CD4-positive, alpha-beta T cell treated with Interleukin-21 for 1 hour (primary cell): ENCODE measurements at regions not wholly inside any gene's neighbourhood (a gene's known extent, or its start where the extent isn't known, plus 50 kb on each side); places are given as distances from the start of the nearest gene placed in this dataset.

Experiments used
- DNase-seq: peaks from one replicate; pipeline ENCODE4 v3.0.0-alpha.2; 2020

DNA sequence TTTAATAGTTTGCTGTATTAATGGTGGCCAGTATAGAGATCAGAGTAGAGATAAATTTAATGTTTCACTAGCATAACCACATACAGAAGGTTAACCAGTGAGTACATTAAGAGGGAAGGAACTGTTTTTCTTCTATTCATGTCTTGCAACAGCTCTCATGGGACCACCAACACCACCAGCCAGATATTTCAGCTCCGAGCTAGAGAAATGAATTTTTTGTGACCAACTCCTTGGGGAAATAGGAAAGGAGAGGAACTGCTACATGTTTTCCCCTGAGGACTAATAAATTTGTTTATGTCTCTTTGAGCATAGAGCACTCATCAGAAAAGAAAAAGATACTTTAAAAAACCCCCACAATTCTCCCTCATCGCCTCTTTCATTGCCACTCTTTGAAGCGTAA is 247.5 kb downstream of the MBNL1 start:
- DNase-seq: no peak

DNA sequence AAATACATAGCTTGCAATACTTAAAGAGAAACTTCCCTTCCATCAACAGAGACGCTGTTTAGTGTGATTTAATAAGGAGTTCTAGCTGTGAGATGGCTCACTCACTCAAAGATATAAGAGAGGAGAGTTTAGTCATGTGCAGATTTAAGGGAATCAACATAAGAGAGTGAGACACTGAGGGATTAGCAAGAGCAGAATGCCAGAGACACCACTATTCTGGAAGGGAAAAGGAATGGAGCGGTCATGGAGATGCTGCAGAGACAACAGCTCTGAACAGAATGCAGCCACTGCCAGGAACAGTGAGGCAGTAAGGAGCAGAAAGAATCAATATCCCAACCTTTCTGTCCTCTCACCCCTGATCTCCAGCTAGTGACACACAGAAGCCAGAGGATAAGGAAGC is 248.8 kb downstream of the MBNL1 start:
- no peak for DNase-seq

DNA sequence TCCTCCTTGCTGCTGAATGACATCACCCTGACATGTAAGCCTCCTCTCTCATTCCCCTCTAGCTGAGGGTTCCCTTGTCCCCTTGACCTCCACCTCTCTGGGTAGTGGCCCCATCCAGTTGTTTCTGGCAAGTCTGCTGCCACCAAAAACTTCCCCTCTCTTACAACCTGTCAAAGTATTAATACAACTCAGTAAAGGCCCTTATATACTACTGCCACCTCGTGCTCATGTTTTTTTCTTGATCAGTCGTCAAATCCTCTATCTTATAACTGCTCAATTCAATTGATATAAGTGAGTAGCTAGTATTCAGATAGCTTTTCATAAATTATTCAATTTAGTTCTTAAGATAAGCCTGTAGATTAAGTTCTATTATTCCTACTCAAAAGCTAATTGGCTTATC is 249.6 kb downstream of the MBNL1 start:
- no peak for DNase-seq

DNA sequence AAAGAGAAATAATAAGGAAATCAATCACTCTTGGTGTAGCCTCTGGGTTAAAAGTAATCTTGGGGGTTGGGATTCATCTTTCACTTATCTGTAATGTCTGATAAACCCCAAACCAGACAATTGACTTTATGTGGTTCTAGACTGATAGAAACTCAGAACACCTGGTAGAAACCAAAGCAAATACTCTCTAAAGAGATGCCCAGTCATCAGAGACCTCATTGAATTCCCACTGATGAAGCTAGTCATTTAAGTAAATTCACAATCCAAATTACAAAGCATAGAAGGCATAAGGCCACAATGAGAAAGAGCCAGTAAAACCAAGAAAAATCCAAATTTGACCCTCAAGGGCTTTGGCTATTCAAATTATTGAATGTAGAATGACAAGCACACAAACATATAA is 250.6 kb downstream of the MBNL1 start:
- no peak for DNase-seq

DNA sequence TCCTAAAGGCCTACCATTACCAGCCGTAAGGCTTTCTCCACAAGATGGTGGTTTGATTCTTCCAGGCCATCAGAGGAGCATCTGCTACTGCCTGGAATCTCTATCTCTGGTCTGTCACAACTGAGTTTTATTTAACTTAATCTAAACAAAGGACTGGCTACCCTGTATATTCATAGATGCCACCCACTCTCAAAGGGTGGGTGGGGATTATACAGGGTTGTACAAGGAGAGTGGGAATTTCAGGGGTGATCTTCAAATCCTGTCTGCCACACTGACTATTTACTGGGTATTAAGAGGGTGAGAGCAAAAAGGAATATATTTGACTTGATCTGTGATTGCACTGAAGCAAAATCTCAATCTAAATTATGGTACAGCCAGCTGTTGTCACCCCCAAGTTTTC is 253.3 kb downstream of the MBNL1 start:
- DNase-seq: no peak

DNA sequence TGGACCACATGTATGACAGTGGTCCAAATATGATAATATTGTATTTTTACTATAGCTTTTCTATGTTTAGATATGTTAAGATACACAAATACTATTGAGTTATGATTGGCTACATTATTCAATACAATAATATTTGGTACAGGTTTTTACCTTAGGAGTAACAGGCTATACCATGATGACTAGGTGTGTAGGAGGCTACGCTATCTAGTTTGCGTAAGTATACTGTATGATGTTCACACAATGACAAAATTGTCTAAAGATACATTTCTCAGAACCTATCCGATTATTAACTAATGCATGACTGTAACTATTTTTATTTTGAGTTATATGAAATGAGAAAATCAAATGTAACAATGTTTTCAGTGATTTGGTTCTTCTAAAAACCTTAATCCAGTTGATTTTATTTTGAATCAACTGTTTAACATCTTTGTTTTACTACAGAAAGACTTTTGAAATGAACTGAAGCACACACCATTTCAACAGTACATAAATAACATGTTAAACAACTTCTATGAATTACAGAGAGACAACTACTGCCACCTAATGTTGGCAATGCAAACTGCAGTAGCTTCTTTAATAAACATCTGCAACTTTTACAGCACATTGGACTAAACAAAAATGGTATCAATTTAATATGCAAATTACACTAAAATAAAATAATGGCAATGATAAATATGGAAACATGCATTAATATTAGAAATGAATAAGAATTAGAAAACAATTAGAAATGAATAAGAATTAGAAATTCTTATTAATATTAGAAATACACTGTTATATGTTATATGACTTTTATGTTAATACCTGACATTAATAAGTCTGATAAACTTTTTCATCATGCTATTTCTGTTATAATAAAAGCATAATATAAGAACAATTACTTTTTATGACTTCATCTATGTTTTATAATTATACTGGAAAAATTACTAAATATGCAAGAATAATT is 255.7 kb downstream of the MBNL1 start:
- DNase-seq: peak; percentile 55

DNA sequence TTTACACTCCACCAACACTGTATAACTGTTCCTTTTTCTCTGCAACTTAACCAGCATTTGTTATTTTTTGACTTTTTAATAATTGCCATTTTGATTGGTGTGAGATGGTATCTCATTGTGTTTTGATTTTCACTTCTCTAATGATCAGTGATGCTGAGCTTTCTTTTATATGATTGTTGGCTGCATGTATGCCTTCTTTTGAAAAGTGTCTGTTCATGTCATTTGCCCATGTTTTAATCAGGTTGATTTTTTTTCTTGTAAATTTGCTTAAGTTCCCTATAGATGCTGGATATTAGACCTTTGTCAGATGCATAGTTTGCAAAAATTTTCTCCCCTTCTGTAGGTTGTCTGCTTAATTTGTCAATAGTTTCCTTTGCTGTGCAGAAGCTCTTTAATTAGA is 263.0 kb downstream of the MBNL1 start:
- DNase-seq: no peak

DNA sequence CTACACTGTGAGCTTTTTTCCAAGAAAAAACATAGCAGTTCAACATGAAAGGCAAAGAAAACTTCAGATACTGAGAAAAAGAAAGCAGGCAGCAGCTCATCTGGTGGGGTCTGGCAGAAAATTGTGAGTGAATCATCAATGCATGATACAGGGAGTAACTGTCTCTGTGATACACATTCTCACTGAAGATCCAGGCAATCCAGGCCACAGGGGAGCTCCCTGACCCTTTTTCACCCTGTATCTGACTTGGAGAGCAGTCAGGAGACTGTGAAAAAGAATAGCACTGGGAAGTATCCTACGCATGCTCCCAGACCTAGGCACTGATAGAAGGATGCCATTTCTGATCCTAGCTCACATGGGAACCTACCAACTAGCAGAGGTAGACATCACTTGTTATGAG is 269.8 kb downstream of the MBNL1 start:
- no peak for DNase-seq

DNA sequence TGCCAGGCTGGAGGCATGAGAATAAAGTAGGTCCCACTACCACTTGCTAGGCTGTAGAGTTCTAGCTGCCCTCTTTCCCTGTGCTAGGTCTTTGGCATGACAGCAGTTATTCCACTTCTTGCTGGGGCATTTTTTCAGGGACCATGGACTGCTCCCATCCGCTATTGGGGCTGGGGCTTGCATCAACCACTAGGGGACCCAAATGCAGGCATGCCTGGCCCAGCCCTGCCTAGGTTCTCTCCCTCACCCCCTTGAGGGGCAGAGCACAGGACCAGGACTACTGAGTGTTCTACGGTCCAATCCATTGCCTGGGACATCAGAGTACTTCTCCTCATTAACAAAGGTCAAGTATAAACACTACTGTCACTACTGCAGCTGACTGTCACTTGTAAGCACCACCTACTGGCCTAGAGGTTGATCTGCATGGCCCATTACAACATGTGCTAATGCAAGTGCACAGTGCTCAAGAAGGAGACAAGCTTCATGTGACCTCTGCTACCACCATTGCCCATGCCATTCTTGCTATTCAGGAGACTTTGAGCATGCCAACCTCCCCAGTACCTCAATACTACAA is 270.5 kb downstream of the MBNL1 start:
- no peak for DNase-seq

DNA sequence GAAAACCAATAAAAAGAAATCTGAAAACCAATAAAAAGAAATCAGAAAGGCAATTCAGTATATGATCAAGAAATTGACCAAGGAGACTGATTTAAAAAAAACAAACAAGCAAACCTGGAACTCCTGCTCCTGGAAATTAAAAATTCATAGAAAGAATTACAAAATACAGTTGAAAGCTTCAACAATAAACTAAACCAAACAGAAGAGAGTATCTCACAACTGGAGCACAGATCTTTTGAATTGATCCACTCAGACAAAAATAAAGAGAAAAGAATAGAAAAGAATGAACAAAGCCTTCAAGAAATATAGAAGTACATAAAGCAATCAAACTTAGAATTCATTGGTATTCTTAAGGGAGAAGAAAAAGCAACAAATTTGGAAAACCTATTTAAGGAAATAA is 271.4 kb downstream of the MBNL1 start:
- no peak for DNase-seq

DNA sequence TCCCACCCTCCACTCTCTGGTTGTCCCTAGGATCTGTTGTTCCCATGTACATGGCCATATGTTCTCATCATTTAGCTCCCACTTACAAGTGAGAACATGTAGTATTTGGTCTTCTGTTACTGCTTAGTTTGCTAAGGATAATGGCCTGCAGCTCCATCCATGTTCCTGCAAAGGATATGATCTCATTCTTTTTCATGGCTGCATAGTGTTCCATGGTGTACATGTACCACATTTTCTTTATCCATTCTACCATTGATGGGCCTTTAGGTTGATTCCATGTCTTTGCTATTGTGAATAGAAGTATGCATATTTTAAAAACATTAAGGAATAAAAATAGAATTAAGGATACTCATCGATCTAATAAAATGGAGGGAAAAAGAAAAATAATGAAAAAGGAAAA is 278.4 kb downstream of the MBNL1 start:
- no peak for DNase-seq

DNA sequence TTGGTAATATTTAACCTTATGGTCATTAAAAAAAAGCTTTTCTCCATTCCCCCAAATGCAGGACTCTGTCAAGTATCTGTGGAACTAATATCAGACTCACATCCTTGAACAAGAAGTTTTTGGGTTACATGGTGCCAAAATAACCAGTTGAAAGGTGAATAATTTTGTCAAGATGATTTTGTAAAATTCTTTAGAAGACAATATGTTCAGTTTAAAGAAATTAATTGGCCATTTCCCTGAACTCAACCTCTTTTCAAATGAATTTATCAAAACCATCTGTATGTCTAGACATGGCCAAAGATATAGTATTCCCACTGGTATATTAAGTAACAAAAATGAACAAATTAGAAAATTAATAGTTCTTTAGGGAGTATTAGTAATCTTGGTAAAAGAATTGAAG is 280.5 kb downstream of the MBNL1 start:
- DNase-seq: no peak

DNA sequence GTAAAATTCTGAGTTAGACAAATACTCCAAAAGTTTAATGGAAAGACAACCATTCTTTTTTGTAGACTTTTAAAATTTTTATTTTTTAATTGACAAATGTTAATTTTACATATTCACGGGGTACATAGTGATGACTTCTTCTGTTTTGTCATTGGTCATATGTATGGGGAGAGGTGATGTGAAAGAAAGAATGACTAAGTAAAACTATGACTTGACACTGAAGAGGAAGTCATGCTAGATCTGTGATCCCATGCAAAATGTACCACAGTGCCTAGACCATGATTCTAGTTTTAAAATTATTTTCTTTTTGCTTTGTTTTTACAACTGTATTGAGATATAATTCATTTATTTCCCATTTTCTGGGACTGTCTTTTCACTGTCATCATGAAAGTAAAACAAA is 281.6 kb downstream of the MBNL1 start:
- no peak for DNase-seq

DNA sequence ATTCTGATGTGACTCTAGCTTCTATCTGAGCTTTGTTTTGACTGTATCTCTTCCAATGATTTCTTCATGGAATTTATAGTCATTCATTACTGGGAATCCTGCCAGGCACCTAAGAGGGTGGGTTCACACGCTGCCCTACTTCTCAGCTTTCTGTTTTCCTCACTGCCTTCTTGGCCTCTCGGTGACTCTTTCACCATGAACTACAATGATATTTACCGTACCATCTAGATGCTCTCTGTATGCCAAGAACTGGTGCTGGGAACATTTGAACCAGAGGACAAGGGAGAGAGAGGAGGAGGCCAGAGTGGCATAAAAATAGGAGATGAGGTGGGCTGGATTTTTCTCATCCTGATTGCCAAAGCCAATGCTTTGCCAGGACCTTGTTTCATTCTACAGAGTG is 280.0 kb upstream of the P2RY1 start:
- no peak for DNase-seq

DNA sequence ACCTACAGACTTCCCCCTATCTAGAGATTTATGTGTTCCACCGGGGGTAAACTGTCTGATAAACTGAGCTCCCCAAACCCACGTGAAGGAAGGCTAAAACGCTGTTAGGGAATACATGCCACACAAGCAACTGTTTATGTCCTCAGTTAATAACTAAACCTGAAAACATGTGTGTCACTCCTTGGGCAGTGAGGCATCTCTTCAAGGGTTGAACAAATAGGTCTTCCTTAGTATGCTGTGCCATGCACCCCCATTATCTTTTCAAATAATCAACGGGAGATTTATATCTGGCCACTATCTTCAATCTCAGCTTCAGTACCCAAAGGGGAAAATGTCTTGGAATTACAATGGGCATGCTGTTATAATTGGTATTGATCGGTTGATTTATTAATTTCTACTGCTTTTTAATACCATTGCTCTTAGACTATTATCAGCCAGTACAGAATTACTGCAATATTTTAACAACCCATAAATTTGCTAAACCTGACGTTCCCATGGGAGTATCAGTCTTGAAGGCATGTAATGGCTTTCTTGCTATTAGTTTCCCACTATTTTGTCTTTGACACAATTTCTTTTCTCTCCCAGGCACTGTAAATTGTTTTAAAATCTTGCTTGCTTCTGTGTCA is 279.2 kb upstream of the P2RY1 start:
- no peak for DNase-seq

DNA sequence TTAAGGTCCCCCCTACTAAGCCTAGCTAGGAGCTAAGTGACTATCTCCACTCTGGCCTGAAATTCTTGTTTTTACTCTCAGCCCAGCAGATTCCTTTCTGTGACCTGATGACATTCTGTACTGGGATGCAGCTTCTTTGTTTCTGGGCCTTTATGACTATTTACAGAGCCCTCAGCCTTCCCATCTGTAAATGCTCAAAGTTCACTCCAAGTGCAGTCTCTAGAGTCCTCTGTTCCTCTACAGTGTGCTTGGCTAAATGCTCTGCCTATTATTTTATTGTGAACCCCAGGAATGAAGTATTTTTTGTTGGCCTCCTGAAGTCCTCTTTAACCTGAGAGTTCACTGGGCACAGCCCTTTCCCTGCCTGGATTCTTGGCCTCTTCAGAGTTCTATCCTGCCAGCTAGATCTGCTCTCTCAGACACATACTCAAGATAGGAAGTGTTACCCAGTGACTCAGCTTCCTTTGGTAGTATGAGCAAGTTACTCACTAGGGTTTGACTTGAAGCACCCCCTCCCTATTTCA is 278.1 kb upstream of the P2RY1 start:
- no peak for DNase-seq

DNA sequence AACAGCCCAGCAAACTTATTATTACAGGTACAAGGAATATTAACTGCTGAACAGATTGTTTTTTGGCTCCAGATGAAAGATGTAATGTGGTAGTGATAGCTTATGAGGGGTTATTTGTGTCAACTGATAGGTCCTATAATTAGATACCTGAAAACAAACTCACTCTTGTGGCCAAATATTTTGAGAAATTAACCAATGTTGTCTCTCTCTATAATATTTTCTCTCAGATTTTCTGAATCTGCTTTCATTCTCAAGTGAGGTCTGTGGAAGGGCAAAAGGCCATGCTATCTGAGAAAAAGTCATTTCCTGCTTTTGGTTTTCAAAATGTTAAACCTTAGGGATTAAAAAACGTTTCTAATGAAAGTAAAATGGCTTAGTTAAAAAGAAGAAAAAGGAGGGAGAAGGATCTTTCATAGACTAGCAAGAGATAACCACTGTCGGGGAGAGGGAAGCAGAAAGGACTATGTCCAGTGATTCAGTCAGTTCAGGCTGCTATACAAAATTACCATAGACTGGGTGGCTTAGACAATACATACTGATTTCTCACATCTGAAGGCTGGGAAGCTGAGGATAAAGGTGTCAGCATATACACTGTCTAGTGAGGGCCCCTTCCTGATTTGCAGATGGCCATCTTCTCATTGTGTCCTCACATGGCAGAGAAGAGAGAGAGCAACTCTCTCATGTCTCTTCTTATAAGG is 277.5 kb upstream of the P2RY1 start:
- no peak for DNase-seq

DNA sequence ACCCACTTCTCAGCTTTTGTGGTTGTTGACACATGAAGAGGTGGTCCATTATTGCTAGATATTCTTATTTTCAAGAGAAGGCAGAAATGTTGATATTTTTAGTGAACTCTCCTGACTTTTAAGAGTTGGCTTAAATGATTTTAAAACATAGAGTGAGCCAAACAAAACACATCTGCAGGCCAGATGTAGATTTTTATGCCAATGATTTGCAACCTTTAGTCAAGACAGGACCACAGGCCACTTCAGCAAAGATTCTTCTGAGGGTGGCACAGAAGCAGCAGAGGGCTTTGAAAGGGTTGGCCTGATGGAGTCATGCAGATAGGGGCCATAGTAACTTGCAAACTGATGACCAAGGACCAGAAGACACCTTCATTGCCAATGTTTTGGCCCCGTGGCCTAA is 276.5 kb upstream of the P2RY1 start:
- no peak for DNase-seq

DNA sequence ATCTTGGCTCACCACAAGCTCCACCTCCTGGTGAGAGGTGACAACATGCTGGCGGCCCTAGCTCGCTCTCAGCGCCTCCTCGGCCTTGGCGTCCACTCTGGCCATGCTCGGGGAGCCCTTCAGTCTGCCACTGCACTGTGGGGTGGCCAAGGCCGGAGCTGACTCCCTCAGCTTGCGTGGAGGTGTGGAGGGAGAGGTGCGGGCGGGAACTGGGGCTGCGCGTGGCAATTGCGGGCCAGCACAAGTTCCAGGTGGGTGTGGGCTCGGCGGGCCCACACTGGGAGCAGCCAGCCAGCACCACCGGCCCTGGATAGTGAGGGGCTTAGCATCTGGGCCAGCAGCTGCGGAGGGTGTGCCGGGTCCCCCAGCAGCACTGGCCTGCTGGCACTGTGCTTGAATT is 275.7 kb upstream of the P2RY1 start:
- no peak for DNase-seq

DNA sequence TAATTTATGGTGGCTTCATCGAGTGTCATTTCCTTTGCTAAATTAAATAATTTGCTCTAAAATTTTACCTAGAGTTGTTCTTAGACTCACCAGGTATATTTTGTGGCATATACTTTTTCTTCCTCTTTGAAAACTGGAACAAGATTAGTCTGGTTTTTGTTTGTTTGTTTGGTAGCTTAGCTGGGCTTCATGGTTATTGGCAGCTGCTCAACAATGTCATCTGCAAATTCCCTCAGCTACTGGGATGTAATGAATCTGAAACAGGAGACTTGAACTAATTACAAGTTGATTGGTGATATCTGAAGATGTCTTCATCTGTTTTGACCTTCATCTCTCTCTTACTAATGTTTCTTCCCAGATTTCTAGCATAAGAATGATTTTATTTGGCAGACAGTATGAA is 270.5 kb upstream of the P2RY1 start:
- no peak for DNase-seq

DNA sequence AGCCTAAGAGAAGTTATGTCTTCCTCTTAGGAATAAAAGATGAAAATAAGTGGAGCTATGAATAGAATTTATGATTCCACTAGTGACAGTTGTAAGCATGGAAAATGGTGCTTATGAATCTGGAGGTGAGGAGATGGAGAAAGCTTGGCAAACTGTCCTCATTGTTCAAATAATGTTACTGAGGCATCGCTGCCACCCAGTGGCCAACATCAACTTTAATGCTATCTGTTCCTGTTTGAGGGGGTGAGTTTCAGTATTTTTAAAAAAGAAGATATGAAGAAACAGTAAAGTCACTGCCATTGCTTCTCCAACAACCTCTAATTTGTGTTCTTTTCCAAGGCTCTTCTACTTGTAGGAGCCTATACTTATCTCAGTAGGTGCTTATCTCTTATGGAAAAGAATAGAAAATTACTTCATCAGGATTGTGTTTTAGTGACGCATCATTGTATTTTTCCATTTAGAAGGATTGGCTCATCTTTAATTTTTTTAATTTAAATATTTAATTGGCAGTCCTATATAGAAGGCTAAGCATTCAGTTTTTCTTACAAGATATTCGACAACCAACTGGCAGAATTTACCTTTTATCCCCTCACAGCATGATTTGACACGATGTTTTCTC is 260.4 kb upstream of the P2RY1 start:
- DNase-seq: peak; percentile 8

DNA sequence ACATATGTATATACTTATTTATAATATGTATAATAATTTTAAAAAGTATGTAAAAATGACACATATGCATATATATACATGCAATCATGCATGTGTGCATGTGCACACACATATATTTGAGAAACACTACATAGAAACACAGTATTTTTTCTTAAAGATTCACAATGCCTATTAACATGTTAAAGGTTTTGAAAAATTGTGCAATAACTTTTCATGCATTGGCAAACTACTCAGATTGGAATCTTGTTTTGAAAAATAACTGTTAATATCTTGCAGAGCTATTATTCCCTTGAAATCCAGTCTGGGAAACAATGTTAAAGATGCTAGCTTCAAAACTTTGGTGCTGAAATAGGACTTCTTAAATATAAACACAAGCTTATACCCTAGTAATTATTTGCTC is 256.2 kb upstream of the P2RY1 start:
- no peak for DNase-seq

DNA sequence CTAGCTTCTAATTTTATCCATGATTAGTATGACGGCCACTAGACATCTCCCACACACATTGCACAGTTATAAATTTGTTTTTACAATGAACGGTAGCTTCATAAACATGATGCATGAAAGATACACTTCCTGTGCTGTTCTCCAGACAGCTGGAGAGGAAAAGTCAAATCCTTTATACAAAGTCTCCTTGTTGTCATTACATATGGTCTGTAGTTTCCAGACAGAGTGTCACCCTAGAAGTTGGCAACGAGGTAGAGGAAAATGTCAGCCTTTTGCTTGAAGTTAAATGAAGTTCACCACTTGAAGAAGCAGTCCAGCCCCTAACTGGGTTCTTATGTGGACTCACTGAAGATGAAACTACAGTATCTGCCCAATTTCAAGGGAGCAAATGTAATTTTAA is 253.0 kb upstream of the P2RY1 start:
- no peak for DNase-seq
